GM23338 (cell line): ENCODE measurements at regions not wholly inside any gene's neighbourhood (a gene's known extent, or its start where the extent isn't known, plus 50 kb on each side); places are given as distances from the start of the nearest gene placed in this dataset.
"Not testable (repeated sequence)": the region's sequence is repeated elsewhere in the genome, so short reads cannot be mapped to it uniquely, and the experiment has no call there.

ENCODE experiments used
- CREB1 ChIP-seq: fragments of 250-450 bp; sonication (Bioruptor Pico); IDR thresholded peaks from 2 replicates; pipeline ENCODE4 v1.5.0; 2020; ENCODE audit warnings: low read depth, mild to moderate bottlenecking, moderate library complexity
- CTCF ChIP-seq, 2 experiments: fragments of 200-600 bp in 1 of 2; sonication (generic) in 1 of 2; conservative IDR thresholded peaks; 2 replicates each; pipeline versions ENCODE4 v1.5.1 to v1.6.1; 2016 to 2017; ENCODE audit warnings: antibody characterized with exemption in 2 of 2, low read depth in 2 of 2, mild to moderate bottlenecking in 2 of 2, moderate library complexity in 1 of 2
- EZH2 ChIP-seq: fragments of 200-600 bp; sonication (generic); IDR thresholded peaks from one replicate; pipeline ENCODE4 v1.8.0; 2017; ENCODE audit warnings: antibody characterized with exemption, mild to moderate bottlenecking, low read depth; ENCODE audit not compliant: unreplicated experiment
- EZH2phosphoT487 ChIP-seq: fragments of 200-600 bp; sonication (generic); IDR thresholded peaks from one replicate; pipeline ENCODE4 v1.8.1; 2018; ENCODE audit warnings: antibody characterized with exemption; ENCODE audit not compliant: unreplicated experiment
- JUNB ChIP-seq: IDR thresholded peaks from one replicate; pipeline ENCODE4 v1.6.1; 2016; ENCODE audit warnings: antibody characterized with exemption; ENCODE audit not compliant: unreplicated experiment
- NANOG ChIP-seq: IDR thresholded peaks from 2 replicates; pipeline ENCODE4 v1.6.1; 2016; ENCODE audit warnings: antibody characterized with exemption, borderline replicate concordance
- POLR2AphosphoS5 ChIP-seq: IDR thresholded peaks from 2 replicates; pipeline ENCODE4 v1.6.1; 2016; ENCODE audit warnings: antibody characterized with exemption, low read depth
- REST ChIP-seq: IDR thresholded peaks from one replicate; pipeline ENCODE4 v1.6.1; 2018; ENCODE audit warnings: antibody characterized with exemption; ENCODE audit not compliant: unreplicated experiment
- ZNF331 ChIP-seq: fragments of 250-450 bp; sonication (Bioruptor Pico); IDR thresholded peaks from 2 replicates; pipeline ENCODE4 v1.5.0; 2020; ENCODE audit warnings: low read depth, mild to moderate bottlenecking, moderate library complexity

GRCh38 chr14:34273716-34274115 lies 188.3 kb downstream of the SPTSSA start:
- not testable (repeated sequence) for TF ChIP-seq CTCF (conservative IDR thresholded peaks at IDR 0.05; ENCODE audit: low read depth in 2 of 2); REST; EZH2phosphoT487; POLR2AphosphoS5; EZH2; ZNF331 (CRISPR knock-in tag); JUNB; CREB1 (CRISPR knock-in tag); NANOG
